ENCODE measurements at regions not wholly inside any gene's neighbourhood (a gene's known extent, or its start where the extent isn't known, plus 50 kb on each side); places are given as distances from the start of the nearest gene placed in this dataset.
"Not testable (repeated sequence)": the region's sequence is repeated elsewhere in the genome, so short reads cannot be mapped to it uniquely, and the experiment has no call there.

- DNase-seq: no peak
Measured at GRCh38 chr7:153084278-153084677, 324.7 kb downstream of the ACTR3B start.

- DNase-seq: no peak
Measured at GRCh38 chr7:153087498-153087897, 327.9 kb downstream of the ACTR3B start.

- no peak for DNase-seq
Measured at GRCh38 chr7:153088601-153089000, 329.0 kb downstream of the ACTR3B start.

- no peak for DNase-seq
Measured at GRCh38 chr7:153090209-153090608, 330.7 kb downstream of the ACTR3B start.

DNA sequence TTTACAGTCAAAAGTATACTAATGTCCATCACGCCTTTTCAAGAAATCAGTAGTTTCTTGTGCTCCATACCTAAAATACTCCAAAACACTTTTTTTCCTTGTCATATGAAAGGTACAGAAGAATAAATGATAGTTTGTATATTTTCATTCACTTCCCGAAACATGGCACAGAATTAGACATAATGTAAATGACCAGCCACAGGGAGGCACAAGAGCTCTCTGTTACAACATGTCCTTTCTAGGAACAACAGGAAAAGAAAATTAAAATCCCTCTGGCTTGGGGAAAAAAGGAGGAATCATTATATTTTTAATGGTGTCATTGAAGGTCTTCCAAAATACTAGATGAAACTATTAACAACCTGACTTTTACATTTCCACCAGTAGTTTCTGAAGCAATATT lies 331.2 kb downstream of the ACTR3B start:
- no peak for DNase-seq

DNA sequence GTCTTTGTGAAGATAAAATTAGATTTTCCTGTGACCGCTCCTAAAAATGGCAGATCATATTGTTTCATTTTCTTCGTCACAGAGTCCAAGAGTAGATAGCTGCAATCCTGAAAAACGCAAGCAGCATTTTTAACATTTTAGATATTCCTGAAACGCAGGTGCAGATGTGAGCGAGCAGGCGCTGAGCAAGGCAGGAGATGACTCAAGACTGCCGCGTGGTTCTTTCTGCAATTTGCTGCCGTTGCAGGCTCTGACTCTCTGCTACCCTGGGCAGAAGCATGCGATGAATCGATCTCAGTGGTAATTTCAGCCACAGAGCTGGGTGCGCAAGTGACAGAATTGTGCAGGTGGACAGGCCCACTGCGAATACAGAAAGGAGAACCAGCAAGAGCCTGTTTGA lies 331.9 kb downstream of the ACTR3B start:
- DNase-seq: no peak

DNA sequence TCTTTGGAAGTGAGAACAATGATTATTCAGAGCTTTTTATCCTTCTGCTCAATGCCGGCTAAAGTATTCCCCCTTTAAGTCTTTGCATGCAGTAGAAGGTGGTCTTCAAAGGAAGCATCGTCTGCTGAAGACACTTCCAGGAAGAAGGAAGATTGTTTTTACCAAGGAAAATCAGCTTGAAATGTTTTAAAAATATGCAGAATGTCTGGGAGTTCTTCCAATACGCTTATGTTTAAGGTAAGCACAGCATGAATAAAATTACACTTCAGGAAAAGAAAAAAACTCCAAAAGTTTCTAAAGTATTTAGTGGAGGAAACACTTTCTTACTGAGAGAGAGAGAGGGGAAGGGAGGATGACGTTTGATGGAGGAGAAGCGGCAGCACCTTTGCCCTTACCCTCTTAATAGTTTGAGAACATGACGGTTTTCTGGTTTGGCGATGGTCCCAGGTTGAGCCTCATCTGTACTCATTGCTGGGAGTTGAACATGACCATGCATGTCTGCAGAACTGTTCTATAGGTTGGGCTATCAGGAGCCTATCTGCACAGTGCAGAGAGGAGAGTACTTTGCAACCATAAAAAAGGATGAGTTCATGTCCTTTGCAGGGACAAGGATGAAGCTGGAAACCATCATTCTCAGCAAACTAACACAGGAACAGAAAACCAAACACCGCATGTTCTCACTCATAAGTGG lies 338.1 kb downstream of the ACTR3B start:
- no peak for DNase-seq

- no peak for DNase-seq
Measured at GRCh38 chr7:153099235-153099634, 339.7 kb downstream of the ACTR3B start.

- no peak for DNase-seq
Measured at GRCh38 chr7:153100691-153101237, 341.2 kb downstream of the ACTR3B start.

GRCh38 chr7:153103202-153103601 lies 343.6 kb downstream of the ACTR3B start:
- no peak for DNase-seq

- DNase-seq: no peak
Measured at GRCh38 chr7:153107826-153108225, 348.3 kb downstream of the ACTR3B start.

DNA sequence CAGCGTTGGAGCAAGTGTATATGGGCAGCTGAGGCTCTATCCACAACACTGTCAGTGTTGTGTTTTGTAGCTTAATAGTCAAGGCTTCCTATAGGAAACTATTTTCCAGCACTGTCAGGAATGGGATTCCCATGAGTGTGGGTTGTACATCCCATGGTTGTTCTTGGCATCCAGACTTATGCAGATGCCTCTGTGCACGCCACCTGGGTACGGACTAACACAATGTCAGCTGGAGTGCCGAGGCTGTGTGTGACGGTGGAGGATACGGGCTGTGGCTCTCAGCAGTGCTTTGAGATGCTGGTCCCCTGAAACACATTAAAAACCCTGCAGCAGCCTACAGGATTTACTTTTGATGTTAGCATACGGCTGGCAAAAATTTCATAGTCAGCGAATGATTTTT lies 350.0 kb downstream of the ACTR3B start:
- no peak for DNase-seq

- no peak for DNase-seq
Measured at GRCh38 chr7:153110606-153111005, 351.1 kb downstream of the ACTR3B start.

- DNase-seq: not testable (repeated sequence)
Measured at GRCh38 chr7:153122255-153122654, 362.7 kb downstream of the ACTR3B start.

- no peak for DNase-seq
Measured at GRCh38 chr7:153130052-153130451, 370.5 kb downstream of the ACTR3B start.

DNA sequence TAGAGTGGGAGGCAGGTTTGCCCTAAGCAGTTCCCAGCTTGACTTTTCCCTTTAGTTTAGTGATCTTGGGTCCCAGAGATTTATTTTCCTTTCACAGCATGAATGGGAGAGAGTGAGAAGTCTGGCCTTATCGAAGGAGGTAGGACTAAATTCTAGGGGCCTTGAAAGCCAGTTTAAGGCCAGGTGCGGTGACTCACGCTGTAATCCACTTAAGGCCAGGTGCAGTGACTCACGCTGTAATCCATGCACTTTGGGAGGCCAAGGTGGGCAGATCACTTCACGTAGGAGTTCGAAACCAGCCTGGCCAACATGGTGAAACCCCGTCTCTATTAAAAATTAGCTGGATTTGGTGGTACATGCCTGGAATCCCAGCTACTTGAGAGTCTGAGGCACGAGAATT lies 392.2 kb downstream of the ACTR3B start:
- DNase-seq: no peak

GRCh38 chr7:153152801-153153422 lies 393.4 kb downstream of the ACTR3B start:
- no peak for DNase-seq

DNA sequence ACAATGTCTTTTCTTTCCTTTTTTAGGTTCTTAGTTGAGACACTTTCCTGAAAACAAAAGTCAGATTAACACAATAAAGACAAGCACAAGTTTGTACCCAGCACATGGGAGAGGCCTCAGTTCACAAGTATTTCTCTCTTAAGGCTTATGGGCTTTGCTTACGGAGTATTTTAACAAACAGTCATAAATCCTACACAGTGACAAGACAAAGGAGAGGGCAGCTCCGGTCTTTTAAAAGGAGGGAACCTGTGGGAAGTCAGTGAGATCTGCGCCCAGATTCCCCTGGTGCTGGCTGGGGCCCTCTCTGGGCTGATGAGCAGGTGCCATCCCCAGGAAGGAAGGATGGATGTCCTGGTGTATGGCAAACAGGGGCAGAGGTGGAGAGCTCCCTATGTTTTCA lies 398.6 kb downstream of the ACTR3B start:
- DNase-seq: no peak

GRCh38 chr7:153170287-153170686 lies 410.7 kb downstream of the ACTR3B start:
- DNase-seq: no peak

DNA sequence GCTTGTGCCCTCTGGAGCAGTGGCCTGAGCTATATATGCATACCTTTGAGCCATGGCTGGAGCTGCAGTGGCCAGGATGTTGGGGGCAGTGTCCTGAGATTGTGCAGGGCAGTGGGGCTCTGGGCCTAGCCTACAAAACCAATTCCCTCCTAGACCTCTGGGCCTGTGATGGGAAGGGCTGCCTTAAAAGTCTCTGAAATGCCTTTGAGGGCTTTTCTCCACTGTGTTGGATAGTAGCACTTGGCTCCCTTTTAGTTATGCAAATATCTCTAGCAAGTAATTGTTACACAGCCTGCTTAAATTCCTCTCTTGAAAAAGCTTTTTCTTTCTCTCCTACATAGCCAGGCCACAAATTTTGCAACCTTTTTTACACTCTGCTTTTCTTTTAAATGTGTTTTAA lies 426.4 kb downstream of the ACTR3B start:
- no peak for DNase-seq

- DNase-seq: no peak
Measured at GRCh38 chr7:153188161-153188560, 428.6 kb downstream of the ACTR3B start.

GRCh38 chr7:153188630-153189029 lies 429.1 kb downstream of the ACTR3B start:
- no peak for DNase-seq

- no peak for DNase-seq
Measured at GRCh38 chr7:153190452-153190851, 430.9 kb downstream of the ACTR3B start.

- DNase-seq: no peak
Measured at GRCh38 chr7:153190986-153191385, 431.4 kb downstream of the ACTR3B start.

Measured in left kidney (tissue), 1 donor.